OCI-LY1 (cell line): ENCODE measurements at regions not wholly inside any gene's neighbourhood (a gene's known extent, or its start where the extent isn't known, plus 50 kb on each side); places are given as distances from the start of the nearest gene placed in this dataset.

Experiments
- CTCF ChIP-seq: fragments of 200-600 bp; sonication (generic), shearing (Covaris generic); IDR thresholded peaks from 2 replicates; pipeline ENCODE4 v1.5.1; 2017; ENCODE audit warnings: mild to moderate bottlenecking, antibody characterized with exemption, low read length, moderate library complexity, mixed read lengths
- EZH2 ChIP-seq: fragments of 200-600 bp; sonication (generic), shearing (Covaris generic); IDR thresholded peaks from 2 replicates; pipeline ENCODE4 v1.8.0; 2017; ENCODE audit warnings: borderline replicate concordance, mixed run types, mild to moderate bottlenecking, antibody characterized with exemption, low read length, moderate library complexity, mixed read lengths

- TF ChIP-seq CTCF = no peak
- no peak for TF ChIP-seq EZH2
These were observed 82.2 kb upstream of the SLCO6A1 start for GRCh38 chr5:102581011-102581410.
